ENCODE measurements at regions not wholly inside any gene's neighbourhood (a gene's known extent, or its start where the extent isn't known, plus 50 kb on each side); places are given as distances from the start of the nearest gene placed in this dataset.
A peak's percentile ranks its signal among the peaks of the same experiment; 100 is the strongest.

DNA sequence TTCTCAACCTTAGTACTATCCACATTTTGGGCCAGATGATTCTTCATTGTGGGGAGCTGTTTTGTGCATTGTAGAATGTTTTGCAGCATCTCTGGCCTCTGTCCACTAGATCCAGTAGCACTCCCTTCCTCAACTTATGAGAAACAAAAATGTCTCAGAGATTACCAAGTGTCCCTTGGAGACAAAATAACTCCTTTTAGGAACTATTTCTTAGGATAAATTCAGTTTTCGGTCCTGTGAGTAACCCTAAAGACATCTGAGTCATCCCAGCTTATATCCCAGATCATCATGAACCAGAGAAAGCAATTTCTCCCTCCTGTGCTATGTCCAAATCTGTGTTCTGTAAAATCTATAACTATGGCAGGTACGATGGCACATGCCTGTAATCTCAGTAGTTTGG lies 266.6 kb upstream of the PHYHIPL start:
- no peak overlapping the region for H4K5ac ChIP-seq (ENCODE audit: low read depth, low read length)
- H3K79me1 ChIP-seq (ENCODE audit: low read depth in 1 of 2, low read length in 2 of 2): no peaks in the 10 kb centered on the region
- H2BK20ac ChIP-seq (ENCODE audit: low read depth, low read length): no peak overlapping the region
- peak; percentile 4 for DNase-seq
- no peak overlapping the region for H2AFZ ChIP-seq (replicated peaks; ENCODE audit: low read length, poor library complexity)
- H3K56ac ChIP-seq (ENCODE audit: extremely low read depth, insufficient read depth, low read length): no peak overlapping the region
- H3K23ac ChIP-seq (ENCODE audit: low read depth, low read length): no peak overlapping the region
- dilution Hi-C loops (cut with HindIII; ENCODE audit: low sequenced_read_pairs, unreplicated experiment) (no loop called here), in situ Hi-C loops (cut with MboI; ENCODE audit: low sequenced_read_pairs) (no loop called here), intact Hi-C loops (cut with micrococcal nuclease) (no loop called here)
- ATAC-seq (ENCODE audit: low read depth): no peak
- H2AK9ac ChIP-seq (replicated peaks; ENCODE audit: low read depth, low read length, poor library complexity): no peak overlapping the region
- BruUV-seq (replicated peaks): no TSS peak
- ChIA-PET POLR2A (ENCODE audit: unreplicated experiment) (no interaction called here), CTCF (no interaction called here)
- no peak overlapping the region for H3K18ac ChIP-seq (ENCODE audit: low read depth, low read length)
- no CpG with 5 or more reads among the region's 2 CpGs for WGBS, 2 experiments (ENCODE audit: extremely low coverage in 2 of 2, insufficient read length in 1 of 2)
- H3K4ac ChIP-seq (ENCODE audit: low read depth, low read length): no peak overlapping the region
- H3K27ac ChIP-seq (ENCODE audit: insufficient read depth, low read length): no peak overlapping the region
- no peak overlapping the region for H3K4me2 ChIP-seq (ENCODE audit: low read depth, low read length)
- H2AK5ac ChIP-seq (ENCODE audit: low read depth, low read length): no peak overlapping the region
- H3K9ac ChIP-seq (ENCODE audit: low read depth, low read length): no peak overlapping the region
- H3K9me3 ChIP-seq (ENCODE audit: control insufficient read depth, insufficient read depth, low read length): no peaks in the 10 kb centered on the region
- TF ChIP-seq, protein P1, sequence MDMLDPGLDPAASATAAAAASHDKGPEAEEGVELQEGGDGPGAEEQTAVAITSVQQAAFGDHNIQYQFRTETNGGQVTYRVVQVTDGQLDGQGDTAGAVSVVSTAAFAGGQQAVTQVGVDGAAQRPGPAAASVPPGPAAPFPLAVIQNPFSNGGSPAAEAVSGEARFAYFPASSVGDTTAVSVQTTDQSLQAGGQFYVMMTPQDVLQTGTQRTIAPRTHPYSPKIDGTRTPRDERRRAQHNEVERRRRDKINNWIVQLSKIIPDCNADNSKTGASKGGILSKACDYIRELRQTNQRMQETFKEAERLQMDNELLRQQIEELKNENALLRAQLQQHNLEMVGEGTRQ (IDR thresholded peaks at IDR 0.05; ENCODE audit: low read depth, low read length): no peak
- TF ChIP-seq FOS (IDR thresholded peaks at IDR 0.05; ENCODE audit: low read depth, low read length): no peak
- TF ChIP-seq RCOR1 (IDR thresholded peaks at IDR 0.05; ENCODE audit: insufficient replicate concordance, low read length): no peak
- no peak for TF ChIP-seq MXI1 (IDR thresholded peaks at IDR 0.05; ENCODE audit: borderline replicate concordance, low read depth, low read length)
- TF ChIP-seq, protein P2, sequence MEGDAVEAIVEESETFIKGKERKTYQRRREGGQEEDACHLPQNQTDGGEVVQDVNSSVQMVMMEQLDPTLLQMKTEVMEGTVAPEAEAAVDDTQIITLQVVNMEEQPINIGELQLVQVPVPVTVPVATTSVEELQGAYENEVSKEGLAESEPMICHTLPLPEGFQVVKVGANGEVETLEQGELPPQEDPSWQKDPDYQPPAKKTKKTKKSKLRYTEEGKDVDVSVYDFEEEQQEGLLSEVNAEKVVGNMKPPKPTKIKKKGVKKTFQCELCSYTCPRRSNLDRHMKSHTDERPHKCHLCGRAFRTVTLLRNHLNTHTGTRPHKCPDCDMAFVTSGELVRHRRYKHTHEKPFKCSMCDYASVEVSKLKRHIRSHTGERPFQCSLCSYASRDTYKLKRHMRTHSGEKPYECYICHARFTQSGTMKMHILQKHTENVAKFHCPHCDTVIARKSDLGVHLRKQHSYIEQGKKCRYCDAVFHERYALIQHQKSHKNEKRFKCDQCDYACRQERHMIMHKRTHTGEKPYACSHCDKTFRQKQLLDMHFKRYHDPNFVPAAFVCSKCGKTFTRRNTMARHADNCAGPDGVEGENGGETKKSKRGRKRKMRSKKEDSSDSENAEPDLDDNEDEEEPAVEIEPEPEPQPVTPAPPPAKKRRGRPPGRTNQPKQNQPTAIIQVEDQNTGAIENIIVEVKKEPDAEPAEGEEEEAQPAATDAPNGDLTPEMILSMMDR (conservative IDR thresholded peaks at IDR 0.05; ENCODE audit: low read depth, low read length): no peak
- no peak for TF ChIP-seq MAZ (IDR thresholded peaks at IDR 0.05; ENCODE audit: borderline replicate concordance, low read depth, low read length)
- TF ChIP-seq RFX5 (IDR thresholded peaks at IDR 0.05; ENCODE audit: low read depth, low read length): no peak
- TF ChIP-seq, protein P3, sequence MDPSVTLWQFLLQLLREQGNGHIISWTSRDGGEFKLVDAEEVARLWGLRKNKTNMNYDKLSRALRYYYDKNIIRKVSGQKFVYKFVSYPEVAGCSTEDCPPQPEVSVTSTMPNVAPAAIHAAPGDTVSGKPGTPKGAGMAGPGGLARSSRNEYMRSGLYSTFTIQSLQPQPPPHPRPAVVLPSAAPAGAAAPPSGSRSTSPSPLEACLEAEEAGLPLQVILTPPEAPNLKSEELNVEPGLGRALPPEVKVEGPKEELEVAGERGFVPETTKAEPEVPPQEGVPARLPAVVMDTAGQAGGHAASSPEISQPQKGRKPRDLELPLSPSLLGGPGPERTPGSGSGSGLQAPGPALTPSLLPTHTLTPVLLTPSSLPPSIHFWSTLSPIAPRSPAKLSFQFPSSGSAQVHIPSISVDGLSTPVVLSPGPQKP (IDR thresholded peaks at IDR 0.05; ENCODE audit: borderline replicate concordance, low read depth, low read length): no peak
- no peak for TF ChIP-seq MAFK (IDR thresholded peaks at IDR 0.05; ENCODE audit: low read depth, low read length)
- no peak for TF ChIP-seq SMC3 (IDR thresholded peaks at IDR 0.05; ENCODE audit: low read depth, low read length)
- no peak for TF ChIP-seq CEBPB (IDR thresholded peaks at IDR 0.05; ENCODE audit: low read depth, low read length)
- no peak for TF ChIP-seq NFE2L2 (IDR thresholded peaks at IDR 0.05; ENCODE audit: low read depth, low read length)
- no peak for TF ChIP-seq RAD21 (IDR thresholded peaks at IDR 0.05; ENCODE audit: low read length)
- no peak for TF ChIP-seq CHD1 (IDR thresholded peaks at IDR 0.05; ENCODE audit: low read depth, low read length)
- no peak overlapping the region for H2BK120ac ChIP-seq (ENCODE audit: low read depth, low read length)
- H3K9me1 ChIP-seq (ENCODE audit: insufficient read depth, low read length): no peaks in the 10 kb centered on the region
- H4K20me1 ChIP-seq (ENCODE audit: insufficient read depth, low read length): no peaks in the 10 kb centered on the region; the same call in 1 of the 2 replicates
- no peak overlapping the region for H4K8ac ChIP-seq (ENCODE audit: low read depth in 2 of 2, low read length in 2 of 2)
- no peak overlapping the region for H2BK5ac ChIP-seq (ENCODE audit: low read depth, low read length, poor library complexity, severe bottlenecking)
- no peak overlapping the region for H3K4me3 ChIP-seq (ENCODE audit: insufficient read depth, low read depth, low read length)
- H4K91ac ChIP-seq (ENCODE audit: insufficient read depth, low read depth, low read length): no peak overlapping the region
- H3K4me1 ChIP-seq (ENCODE audit: control insufficient read depth, insufficient read depth, low read length): no peaks in the 10 kb centered on the region
- no peaks in the 10 kb centered on the region for H3K36me3 ChIP-seq (ENCODE audit: control insufficient read depth, insufficient read depth, low read length)
- H3K14ac ChIP-seq (replicated peaks; ENCODE audit: low read depth, low read length): no peak overlapping the region
- H2BK15ac ChIP-seq (ENCODE audit: low read depth, low read length): no peak overlapping the region
- peaks cover 2% of the 10 kb centered on the region; the same call in 1 of the 2 replicates for H3K27me3 ChIP-seq (ENCODE audit: control insufficient read depth, insufficient read depth, low read length)
